HG03457 (cell line): ENCODE measurements at regions not wholly inside any gene's neighbourhood (a gene's known extent, or its start where the extent isn't known, plus 50 kb on each side); places are given as distances from the start of the nearest gene placed in this dataset.

ENCODE experiments used
- ATAC-seq: cut with Tn5 transposase; IDR thresholded peaks from one replicate; pipeline ENCODE4 v1.9.1; 2021; ENCODE audit warnings: moderate number of reproducible peaks; ENCODE audit not compliant: unreplicated experiment

GRCh38 chr5:105034401-105034763, 1471.8 kb upstream of the NUDT12 start:
- ATAC-seq: no peak

GRCh38 chr5:105033637-105034400, 1471.2 kb upstream of the NUDT12 start:
- no peak for ATAC-seq

DNA sequence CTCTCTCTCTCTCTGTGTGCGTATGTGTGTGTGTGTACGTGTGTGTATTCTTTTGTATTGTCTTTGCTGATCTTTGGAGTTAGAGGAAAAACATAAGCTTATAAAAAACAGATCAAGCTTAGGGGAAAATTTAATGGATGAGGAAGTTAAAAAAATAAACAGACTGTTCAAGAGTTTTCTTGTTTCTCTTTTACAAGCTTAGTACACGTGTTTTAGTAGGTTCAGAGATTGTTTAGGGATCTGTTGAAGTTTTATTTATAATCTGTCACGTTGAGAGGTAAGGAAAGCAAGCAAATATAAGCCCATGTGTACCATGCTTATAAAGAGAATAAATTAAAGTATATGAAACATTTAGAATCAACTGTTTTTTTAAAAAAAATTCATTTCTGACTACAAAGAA, 1470.3 kb upstream of the NUDT12 start:
- no peak for ATAC-seq

GRCh38 chr5:105030153-105030552, 1467.6 kb upstream of the NUDT12 start:
- ATAC-seq: no peak

- ATAC-seq: no peak
Measured at GRCh38 chr5:105015098-105015497, 1452.5 kb upstream of the NUDT12 start.

- ATAC-seq: no peak
Measured at GRCh38 chr5:104998572-104998971, 1436.0 kb upstream of the NUDT12 start.

DNA sequence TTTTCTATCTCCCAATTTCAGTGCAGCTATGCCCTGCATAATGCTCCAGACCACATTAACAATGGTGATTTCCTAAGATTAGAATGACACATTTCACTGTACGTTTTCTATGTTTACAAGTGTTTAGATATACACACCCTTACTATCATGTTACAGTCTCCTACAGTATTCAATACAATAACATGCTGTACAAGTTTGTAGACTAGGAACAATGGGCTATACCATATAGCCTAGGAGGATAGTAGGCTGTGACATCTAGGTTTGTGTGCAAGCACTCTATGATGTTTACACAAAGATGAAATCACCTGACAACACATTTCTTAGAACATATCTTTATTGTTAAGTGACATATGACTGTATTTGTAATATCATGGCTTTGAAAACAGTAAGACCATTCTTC, 1435.6 kb upstream of the NUDT12 start:
- ATAC-seq: no peak

DNA sequence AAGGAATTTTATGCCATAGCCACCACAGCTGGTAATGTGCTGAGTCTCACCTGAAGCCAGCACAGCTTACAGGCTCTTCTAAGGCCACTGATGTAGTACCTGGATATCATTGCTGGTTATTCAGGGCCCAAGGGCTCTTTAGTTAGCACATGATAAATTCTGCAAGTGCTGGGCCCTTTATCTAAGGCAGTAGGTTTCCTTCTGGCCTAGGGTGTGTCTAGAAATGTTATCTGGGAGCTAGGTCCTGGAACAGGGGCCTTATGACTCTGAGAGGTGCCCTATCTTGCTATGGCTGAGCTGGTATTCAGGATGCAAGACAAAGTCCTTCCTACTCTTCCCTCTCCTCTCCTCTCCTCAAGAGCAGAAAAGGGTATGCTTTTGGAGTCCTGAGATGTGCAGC, 1424.5 kb upstream of the NUDT12 start:
- no peak for ATAC-seq

GRCh38 chr5:104977529-104977928, 1414.9 kb upstream of the NUDT12 start:
- no peak for ATAC-seq

GRCh38 chr5:104967806-104968410, 1405.3 kb upstream of the NUDT12 start:
- no peak for ATAC-seq

DNA sequence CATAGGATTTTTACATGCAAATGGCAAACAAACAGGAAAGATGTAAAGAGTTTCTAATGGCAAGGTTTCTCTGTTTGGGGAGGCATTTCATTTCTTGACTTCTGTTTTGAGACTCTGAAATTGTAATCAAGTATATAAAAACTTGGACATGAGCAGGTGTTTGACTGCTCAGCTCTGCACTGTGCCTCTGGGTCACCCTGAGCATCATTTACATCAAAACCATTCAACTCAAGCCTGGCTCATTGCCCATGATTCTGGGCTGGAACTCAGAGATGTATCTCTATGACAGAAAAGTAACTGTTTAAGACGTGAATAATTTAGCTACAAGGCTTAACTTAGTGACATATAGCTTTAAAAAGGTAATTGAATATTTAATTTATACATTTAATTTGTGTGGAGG, 1402.4 kb upstream of the NUDT12 start:
- ATAC-seq: no peak

DNA sequence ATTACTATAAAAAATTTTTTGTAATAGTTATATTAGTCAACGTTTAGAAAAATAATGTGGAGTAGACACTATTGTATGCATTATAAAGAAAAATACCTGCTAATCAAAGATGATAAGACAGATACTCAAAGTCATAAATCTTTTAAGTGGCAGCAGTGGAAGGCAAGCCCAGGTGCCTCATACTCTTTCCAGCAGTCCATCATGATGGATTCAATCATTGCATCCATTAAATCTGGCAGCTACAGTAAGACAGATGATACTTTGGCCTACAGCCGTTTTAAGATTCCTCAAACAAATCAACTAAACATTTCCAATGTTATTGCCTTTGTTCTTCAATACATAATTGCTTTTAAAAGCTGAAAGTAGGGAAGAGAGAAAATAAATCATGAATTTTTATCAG, 1392.9 kb upstream of the NUDT12 start:
- ATAC-seq: no peak

DNA sequence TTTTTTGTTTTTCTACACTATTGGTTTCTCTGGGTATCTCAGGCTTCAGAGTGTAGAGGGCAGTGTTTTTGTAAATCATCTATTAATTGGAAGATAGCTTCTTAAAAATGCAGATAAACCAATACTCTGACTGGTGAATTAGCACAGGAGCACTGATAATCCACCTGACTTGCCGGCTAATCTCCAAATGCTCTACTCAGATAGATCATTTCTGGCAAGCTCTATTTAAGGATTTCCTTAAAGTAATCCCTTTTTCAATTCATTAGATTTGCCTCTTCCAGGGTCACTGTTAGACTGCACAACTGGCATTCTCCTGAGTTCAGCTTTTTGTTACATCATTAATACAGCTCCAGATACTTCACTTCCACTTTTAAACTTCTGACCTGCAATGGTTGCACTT, 1390.3 kb upstream of the NUDT12 start:
- no peak for ATAC-seq

DNA sequence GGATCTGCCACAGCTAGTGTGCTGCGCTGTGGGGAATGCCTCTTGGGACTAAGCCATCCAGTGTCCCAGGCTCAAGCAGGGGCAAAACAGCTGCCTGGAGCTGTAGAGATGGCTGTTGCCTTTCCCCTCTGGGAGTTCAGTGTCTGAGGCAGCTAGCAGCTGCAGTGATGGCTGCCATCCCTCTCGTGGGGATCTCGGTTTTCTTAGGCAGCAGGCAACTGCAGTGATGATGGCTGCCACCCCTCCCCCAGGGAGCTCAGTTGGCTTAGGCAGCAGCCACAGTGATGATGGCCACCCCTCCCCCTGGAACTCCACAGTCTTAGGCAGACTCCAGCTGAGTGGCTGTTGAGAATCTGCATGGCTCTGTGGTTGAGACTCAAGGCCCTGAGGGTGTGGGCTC, 1389.2 kb upstream of the NUDT12 start:
- ATAC-seq: no peak

GRCh38 chr5:104947076-104947475, 1384.5 kb upstream of the NUDT12 start:
- no peak for ATAC-seq

- no peak for ATAC-seq
Measured at GRCh38 chr5:104942735-104943134, 1380.1 kb upstream of the NUDT12 start.

DNA sequence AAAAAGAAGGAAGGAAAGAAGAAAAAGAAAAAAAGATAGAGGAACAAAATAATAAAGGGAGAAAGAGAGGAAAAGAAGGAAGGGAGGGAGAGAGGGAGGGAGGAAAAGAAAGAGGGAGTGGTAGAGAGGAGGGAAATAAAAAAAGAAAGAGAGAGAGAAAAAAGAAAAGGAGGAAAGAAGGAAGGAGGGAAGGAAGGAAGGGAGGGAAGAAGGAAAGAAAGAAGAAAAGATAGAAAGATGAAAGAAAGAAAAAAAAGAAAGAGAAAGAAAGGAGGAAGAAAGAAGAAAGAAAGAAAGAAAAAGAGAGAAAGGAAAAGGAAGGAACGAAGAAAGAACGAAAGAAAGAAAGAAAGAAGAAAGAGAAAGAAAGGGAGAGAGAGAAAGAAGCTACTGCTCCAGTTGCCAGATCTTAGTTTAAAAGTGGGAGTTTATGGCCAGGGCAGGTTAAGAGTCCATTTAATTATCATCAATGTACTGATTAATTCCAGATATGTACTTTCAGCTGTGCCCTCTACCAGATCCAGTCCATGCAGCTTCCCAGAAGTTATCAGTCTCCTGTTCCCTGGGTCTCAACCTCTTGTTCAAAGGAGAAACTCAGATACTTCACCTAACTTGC, 1378.5 kb upstream of the NUDT12 start:
- ATAC-seq: no peak

DNA sequence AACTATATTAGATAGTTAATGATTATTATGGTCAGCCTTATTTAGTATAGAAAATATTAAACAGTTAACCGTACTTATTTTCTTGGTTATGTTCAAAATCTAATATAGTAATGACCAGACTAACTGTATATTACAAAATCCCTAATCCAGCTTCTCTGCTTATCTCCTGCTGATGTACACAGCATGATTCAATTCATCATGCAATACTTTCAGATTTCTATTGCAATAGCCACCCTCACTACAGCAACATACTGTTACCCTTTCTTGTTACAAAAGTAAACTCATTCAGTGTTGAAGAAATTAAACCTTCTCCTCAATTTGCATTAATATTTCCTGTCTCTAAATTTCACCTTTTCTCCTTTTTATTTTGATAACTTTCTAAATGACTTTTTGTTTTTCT, 1375.0 kb upstream of the NUDT12 start:
- no peak for ATAC-seq

- ATAC-seq: no peak
Measured at GRCh38 chr5:104932431-104932830, 1369.8 kb upstream of the NUDT12 start.

DNA sequence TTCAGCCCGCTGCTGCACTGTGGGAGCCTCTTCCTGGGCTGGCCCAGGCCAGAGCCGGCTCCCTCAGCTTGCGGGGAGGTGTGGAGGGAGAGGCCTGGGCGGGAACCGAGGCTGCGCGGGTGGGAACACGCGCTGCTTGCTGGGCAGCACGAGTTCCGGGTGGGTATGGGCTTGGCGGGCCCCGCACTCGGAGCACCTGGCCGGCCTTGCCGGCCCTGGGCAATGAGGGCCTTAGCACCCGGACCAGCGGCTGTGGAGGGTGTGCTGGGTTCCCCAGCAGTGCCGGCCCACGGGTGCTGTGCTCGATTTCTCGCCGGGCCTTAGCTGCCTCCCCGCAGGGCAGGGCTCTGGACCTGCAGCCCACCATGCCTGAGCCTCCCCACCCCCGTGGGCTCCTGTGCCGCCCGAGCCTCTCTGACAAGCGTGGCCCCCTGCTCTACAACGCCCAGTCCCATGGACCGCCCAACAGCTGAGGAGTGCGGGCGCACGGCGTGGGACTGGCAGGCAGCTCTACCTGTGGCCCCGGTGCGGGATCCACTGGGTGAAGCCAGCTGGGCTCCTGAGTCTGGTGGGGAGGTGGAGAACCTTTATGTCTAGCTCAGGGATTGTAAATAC, 1366.4 kb upstream of the NUDT12 start:
- no peak for ATAC-seq

DNA sequence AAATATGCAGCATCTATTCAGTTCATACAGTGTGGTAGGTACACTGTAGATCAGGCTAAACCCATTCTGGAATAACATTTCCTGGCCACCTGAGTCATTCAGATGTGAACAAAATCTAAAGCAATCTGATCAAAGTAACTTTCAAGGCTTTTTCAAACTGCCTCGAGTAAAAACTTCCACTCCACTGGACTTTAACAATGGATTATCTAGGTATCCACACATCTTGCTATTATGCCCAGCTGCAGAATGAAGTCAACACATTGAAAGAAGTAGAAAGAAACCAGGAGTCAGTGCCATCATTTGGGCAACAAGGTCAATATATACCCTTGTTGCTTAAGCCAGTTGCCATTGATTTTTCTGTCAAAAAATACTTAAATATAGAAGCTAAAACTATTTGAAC, 1352.6 kb upstream of the NUDT12 start:
- no peak for ATAC-seq

DNA sequence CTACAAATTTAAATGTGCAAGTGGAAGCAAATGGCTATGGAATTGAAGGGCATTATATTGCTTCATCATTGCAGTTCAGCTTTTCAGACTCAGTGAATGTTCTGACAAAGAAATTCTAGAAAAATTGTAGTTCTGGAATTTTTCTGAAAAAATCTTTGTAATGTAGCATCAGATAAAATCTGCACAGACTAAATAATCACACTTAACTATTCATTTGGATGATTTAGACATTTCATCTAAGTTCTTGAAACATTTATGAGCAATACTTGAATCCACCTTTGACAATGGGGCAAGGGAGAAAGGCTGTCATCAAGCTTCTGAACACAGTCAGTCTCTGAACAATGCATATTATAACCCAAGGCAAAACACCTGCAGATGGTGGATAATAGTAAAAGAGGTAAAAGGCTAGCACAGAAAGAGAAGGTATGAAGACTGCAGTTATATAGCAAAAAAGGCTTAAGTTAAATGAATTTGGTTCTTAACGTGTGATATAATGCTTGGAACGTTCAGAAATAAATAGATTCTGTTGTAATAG, 1352.0 kb upstream of the NUDT12 start:
- no peak for ATAC-seq
